ENCODE measurements at regions not wholly inside any gene's neighbourhood (a gene's known extent, or its start where the extent isn't known, plus 50 kb on each side); places are given as distances from the start of the nearest gene placed in this dataset.

- TF ChIP-seq ZNF281 (CRISPR knock-in tag; IDR thresholded peaks at IDR 0.05) (no peak), IRF2 (CRISPR knock-in tag; IDR thresholded peaks at IDR 0.05; ENCODE audit: borderline replicate concordance, low read depth) (no peak), JUN (CRISPR knock-in tag; IDR thresholded peaks at IDR 0.05) (no peak), FOXK1 (CRISPR knock-in tag; IDR thresholded peaks at IDR 0.05) (no peak), HMGXB4 (CRISPR knock-in tag; IDR thresholded peaks at IDR 0.05) (no peak)
- TF ChIP-seq, protein P1, sequence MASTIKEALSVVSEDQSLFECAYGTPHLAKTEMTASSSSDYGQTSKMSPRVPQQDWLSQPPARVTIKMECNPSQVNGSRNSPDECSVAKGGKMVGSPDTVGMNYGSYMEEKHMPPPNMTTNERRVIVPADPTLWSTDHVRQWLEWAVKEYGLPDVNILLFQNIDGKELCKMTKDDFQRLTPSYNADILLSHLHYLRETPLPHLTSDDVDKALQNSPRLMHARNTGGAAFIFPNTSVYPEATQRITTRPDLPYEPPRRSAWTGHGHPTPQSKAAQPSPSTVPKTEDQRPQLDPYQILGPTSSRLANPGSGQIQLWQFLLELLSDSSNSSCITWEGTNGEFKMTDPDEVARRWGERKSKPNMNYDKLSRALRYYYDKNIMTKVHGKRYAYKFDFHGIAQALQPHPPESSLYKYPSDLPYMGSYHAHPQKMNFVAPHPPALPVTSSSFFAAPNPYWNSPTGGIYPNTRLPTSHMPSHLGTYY (CRISPR knock-in tag; IDR thresholded peaks at IDR 0.05): no peak
- TF ChIP-seq, protein P2, sequence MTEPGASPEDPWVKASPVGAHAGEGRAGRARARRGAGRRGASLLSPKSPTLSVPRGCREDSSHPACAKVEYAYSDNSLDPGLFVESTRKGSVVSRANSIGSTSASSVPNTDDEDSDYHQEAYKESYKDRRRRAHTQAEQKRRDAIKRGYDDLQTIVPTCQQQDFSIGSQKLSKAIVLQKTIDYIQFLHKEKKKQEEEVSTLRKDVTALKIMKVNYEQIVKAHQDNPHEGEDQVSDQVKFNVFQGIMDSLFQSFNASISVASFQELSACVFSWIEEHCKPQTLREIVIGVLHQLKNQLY (CRISPR knock-in tag; IDR thresholded peaks at IDR 0.05): no peak
Observed at GRCh38 chr1:5141750-5142149, 487.3 kb downstream of the AJAP1 start (continued).

DNA sequence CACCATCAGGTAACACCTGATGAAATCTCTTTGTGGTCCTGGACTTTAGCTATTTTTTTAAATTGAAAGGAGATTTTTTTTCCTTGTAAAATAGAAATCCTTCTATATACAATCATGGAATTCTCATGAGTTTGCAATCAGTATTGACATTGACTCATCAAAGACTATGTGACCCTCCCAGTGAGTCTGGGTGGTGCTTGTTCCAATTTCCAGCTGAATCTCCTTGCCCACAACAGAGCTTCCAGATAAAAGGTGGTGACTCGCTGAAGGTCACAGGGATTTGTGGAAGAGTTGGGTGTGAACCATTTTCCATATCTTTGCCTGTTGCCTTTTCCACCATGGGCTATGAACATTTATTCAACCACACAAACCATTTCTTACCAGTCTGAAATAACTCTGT is 486.6 kb downstream of the AJAP1 start:
- peaks cover 12% of the 10 kb centered on the region for H3K27me3 Mint-ChIP-seq (ENCODE audit: low read depth)
- no peak overlapping the region for H3K27ac Mint-ChIP-seq
- no peak for DNase-seq (ENCODE audit: low spot score)
- peaks cover 79% of the 10 kb centered on the region for H3K9me3 Mint-ChIP-seq
- ATAC-seq: no peak
- TF ChIP-seq, protein P3, sequence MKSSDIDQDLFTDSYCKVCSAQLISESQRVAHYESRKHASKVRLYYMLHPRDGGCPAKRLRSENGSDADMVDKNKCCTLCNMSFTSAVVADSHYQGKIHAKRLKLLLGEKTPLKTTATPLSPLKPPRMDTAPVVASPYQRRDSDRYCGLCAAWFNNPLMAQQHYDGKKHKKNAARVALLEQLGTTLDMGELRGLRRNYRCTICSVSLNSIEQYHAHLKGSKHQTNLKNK (CRISPR knock-in tag; IDR thresholded peaks at IDR 0.05): no peak
- TF ChIP-seq ZNF138 (CRISPR knock-in tag; conservative IDR thresholded peaks at IDR 0.05) (no peak), ZNF219 (CRISPR knock-in tag; IDR thresholded peaks at IDR 0.05; ENCODE audit: borderline replicate concordance) (no peak), ZBTB43 (CRISPR knock-in tag; IDR thresholded peaks at IDR 0.05) (no peak), IRF2 (CRISPR knock-in tag; IDR thresholded peaks at IDR 0.05; ENCODE audit: borderline replicate concordance, low read depth) (no peak), NR2C2 (CRISPR knock-in tag; IDR thresholded peaks at IDR 0.05) (no peak)
- TF ChIP-seq, protein P4, sequence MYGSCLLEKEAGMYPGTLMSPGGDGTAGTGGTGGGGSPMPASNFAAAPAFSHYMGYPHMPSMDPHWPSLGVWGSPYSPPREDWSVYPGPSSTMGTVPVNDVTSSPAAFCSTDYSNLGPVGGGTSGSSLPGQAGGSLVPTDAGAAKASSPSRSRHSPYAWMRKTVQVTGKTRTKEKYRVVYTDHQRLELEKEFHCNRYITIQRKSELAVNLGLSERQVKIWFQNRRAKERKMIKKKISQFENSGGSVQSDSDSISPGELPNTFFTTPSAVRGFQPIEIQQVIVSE (CRISPR knock-in tag; IDR thresholded peaks at IDR 0.05; ENCODE audit: borderline replicate concordance): no peak
- TF ChIP-seq, protein P5, sequence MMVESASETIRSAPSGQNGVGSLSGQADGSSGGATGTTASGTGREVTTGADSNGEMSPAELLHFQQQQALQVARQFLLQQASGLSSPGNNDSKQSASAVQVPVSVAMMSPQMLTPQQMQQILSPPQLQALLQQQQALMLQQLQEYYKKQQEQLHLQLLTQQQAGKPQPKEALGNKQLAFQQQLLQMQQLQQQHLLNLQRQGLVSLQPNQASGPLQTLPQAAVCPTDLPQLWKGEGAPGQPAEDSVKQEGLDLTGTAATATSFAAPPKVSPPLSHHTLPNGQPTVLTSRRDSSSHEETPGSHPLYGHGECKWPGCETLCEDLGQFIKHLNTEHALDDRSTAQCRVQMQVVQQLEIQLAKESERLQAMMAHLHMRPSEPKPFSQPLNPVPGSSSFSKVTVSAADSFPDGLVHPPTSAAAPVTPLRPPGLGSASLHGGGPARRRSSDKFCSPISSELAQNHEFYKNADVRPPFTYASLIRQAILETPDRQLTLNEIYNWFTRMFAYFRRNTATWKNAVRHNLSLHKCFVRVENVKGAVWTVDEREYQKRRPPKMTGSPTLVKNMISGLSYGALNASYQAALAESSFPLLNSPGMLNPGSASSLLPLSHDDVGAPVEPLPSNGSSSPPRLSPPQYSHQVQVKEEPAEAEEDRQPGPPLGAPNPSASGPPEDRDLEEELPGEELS (CRISPR knock-in tag; IDR thresholded peaks at IDR 0.05): no peak
- CTCF ChIA-PET: no interaction called here
- POLR2A ChIA-PET: no interaction called here
- no peak overlapping the region for H3K4me3 Mint-ChIP-seq
- H3K36me3 Mint-ChIP-seq: peaks cover 69% of the 10 kb centered on the region
- H3K4me1 Mint-ChIP-seq: no peaks in the 10 kb centered on the region

All from WTC11 (cell line).